ENCODE measurements at regions not wholly inside any gene's neighbourhood (a gene's known extent, or its start where the extent isn't known, plus 50 kb on each side); places are given as distances from the start of the nearest gene placed in this dataset.
A peak's percentile ranks its signal among the peaks of the same experiment; 100 is the strongest.

- no peaks in the 10 kb centered on the region for H3K9me2 ChIP-seq (ENCODE audit: insufficient read depth)
- no TSS peak for BruUV-seq (replicated peaks)
- H3K27ac ChIP-seq, result peak overlapping the region; percentile 69
- 0 out of 2 replicates have a peak, but pooled peaks cover 5% of the 10 kb centered on the region for H3F3A ChIP-seq (ENCODE audit: insufficient read depth, low read depth)
- no peak overlapping the region for H2AFZ ChIP-seq
- POLR2A ChIA-PET (ENCODE audit: unreplicated experiment), result interaction anchor here (0.6 kb wide), 1 partner anchor 53 kb away, joined by 12 read pairs; no protein-coding TSS in a partner anchor
- no peaks in the 10 kb centered on the region for H3K36me3 ChIP-seq (ENCODE audit: low read depth)
- H3K4me1 ChIP-seq (replicated peaks; ENCODE audit: insufficient read depth), result peaks cover 29% of the 10 kb centered on the region
- no peaks in the 10 kb centered on the region for H3K79me2 ChIP-seq (ENCODE audit: low read depth)
- intact Hi-C loops (cut with micrococcal nuclease; ENCODE audit: unreplicated experiment), result loop anchor here (1.0 to 5.0 kb wide), 2 partner anchors 87 to 366 kb away; no protein-coding TSS in a partner anchor
- no peak overlapping the region for H3K4me3 ChIP-seq
- H4K20me1 ChIP-seq (ENCODE audit: insufficient read depth), result no peaks in the 10 kb centered on the region
- H3K9me3 ChIP-seq (ENCODE audit: insufficient read depth, low read depth), result no peaks in the 10 kb centered on the region
- peak overlapping the region; percentile 36 for H3K4me2 ChIP-seq
- TF ChIP-seq EZH2 (IDR thresholded peaks at IDR 0.05; ENCODE audit: low read depth), result no peak
- no peak for TF ChIP-seq CTCF (conservative IDR thresholded peaks at IDR 0.05)
- CTCF ChIA-PET, result interaction anchor here (0.6 kb wide), 1 partner anchor 120 kb away, joined by 3 read pairs; no protein-coding TSS in a partner anchor
- DNase-seq, result peak; percentile 54 to 83
- peaks cover 8% of the 10 kb centered on the region for H3K27me3 ChIP-seq (ENCODE audit: insufficient read depth, low read depth)
Observed at GRCh38 chr2:236661061-236661761, 91.6 kb downstream of the ACKR3 start.

GRCh38 chr2:236661762-236662110, 92.1 kb downstream of the ACKR3 start:
- no peaks in the 10 kb centered on the region for H3K9me2 ChIP-seq (ENCODE audit: insufficient read depth)
- H3K9me3 ChIP-seq (ENCODE audit: insufficient read depth, low read depth), result no peaks in the 10 kb centered on the region
- no peak overlapping the region for H3K4me3 ChIP-seq
- no peak overlapping the region for H2AFZ ChIP-seq
- ChIA-PET CTCF (no interaction called here), POLR2A (ENCODE audit: unreplicated experiment) (interaction anchor here (0.7 kb wide), 1 partner anchor 16 kb away, joined by 6 read pairs; no protein-coding TSS in a partner anchor)
- H3K4me1 ChIP-seq (replicated peaks; ENCODE audit: insufficient read depth), result peaks cover 29% of the 10 kb centered on the region
- peak overlapping the region; percentile 69 for H3K27ac ChIP-seq
- intact Hi-C loops (cut with micrococcal nuclease; ENCODE audit: unreplicated experiment), result loop anchor here (1.0 to 5.0 kb wide), 2 partner anchors 87 to 366 kb away; no protein-coding TSS in a partner anchor
- TSS peak; percentile 85 for BruUV-seq (replicated peaks)
- no peak for TF ChIP-seq EZH2 (IDR thresholded peaks at IDR 0.05; ENCODE audit: low read depth)
- TF ChIP-seq CTCF (conservative IDR thresholded peaks at IDR 0.05), result no peak
- no peaks in the 10 kb centered on the region for H3K79me2 ChIP-seq (ENCODE audit: low read depth)
- no peak for DNase-seq
- 0 out of 2 replicates have a peak, but pooled peaks cover 5% of the 10 kb centered on the region for H3F3A ChIP-seq (ENCODE audit: insufficient read depth, low read depth)
- peaks cover 8% of the 10 kb centered on the region for H3K27me3 ChIP-seq (ENCODE audit: insufficient read depth, low read depth)
- H3K36me3 ChIP-seq (ENCODE audit: low read depth), result no peaks in the 10 kb centered on the region
- H4K20me1 ChIP-seq (ENCODE audit: insufficient read depth), result no peaks in the 10 kb centered on the region
- peak overlapping the region; percentile 36 for H3K4me2 ChIP-seq

GRCh38 chr2:236662231-236663185, 92.9 kb downstream of the ACKR3 start:
- TF ChIP-seq CTCF (conservative IDR thresholded peaks at IDR 0.05) (no peak), EZH2 (IDR thresholded peaks at IDR 0.05; ENCODE audit: low read depth) (no peak)
- CTCF ChIA-PET, result no interaction called here
- no peaks in the 10 kb centered on the region for H3K36me3 ChIP-seq (ENCODE audit: low read depth)
- no peak overlapping the region for H2AFZ ChIP-seq
- peak overlapping the region; percentile 69 for H3K27ac ChIP-seq
- H3K4me1 ChIP-seq (replicated peaks; ENCODE audit: insufficient read depth), result peaks cover 29% of the 10 kb centered on the region
- POLR2A ChIA-PET (ENCODE audit: unreplicated experiment), result interaction anchor here (0.6 to 0.7 kb wide), 2 partner anchors 16 to 270 kb away, joined by 3 to 6 read pairs; no protein-coding TSS in a partner anchor
- no peaks in the 10 kb centered on the region for H4K20me1 ChIP-seq (ENCODE audit: insufficient read depth)
- no peaks in the 10 kb centered on the region for H3K9me3 ChIP-seq (ENCODE audit: insufficient read depth, low read depth)
- no peaks in the 10 kb centered on the region for H3K79me2 ChIP-seq (ENCODE audit: low read depth)
- H3K4me2 ChIP-seq, result no peak overlapping the region
- no peak overlapping the region for H3K4me3 ChIP-seq
- H3K9me2 ChIP-seq (ENCODE audit: insufficient read depth), result no peaks in the 10 kb centered on the region
- intact Hi-C loops (cut with micrococcal nuclease; ENCODE audit: unreplicated experiment), result loop anchor here (5.0 kb wide), 1 partner anchor 365 kb away; no protein-coding TSS in a partner anchor
- BruUV-seq (replicated peaks), result no TSS peak
- DNase-seq, result peak in 1 of 2 experiments; percentile 42
- peaks cover 8% of the 10 kb centered on the region for H3K27me3 ChIP-seq (ENCODE audit: insufficient read depth, low read depth)
- H3F3A ChIP-seq (ENCODE audit: insufficient read depth, low read depth), result 0 out of 2 replicates have a peak, but pooled peaks cover 5% of the 10 kb centered on the region
